Suprapubic skin (tissue), 4 donors: ENCODE measurements at regions not wholly inside any gene's neighbourhood (a gene's known extent, or its start where the extent isn't known, plus 50 kb on each side); places are given as distances from the start of the nearest gene placed in this dataset.

Experiments
- DNase-seq, 2 donors: peaks; one replicate each; pipeline ENCODE4 v3.0.0-alpha.2; 2019; ENCODE audit warnings: low spot score in 2 of 2
- H3K27ac ChIP-seq: fragments of 200-600 bp; sonication (generic); one replicate; pipeline ENCODE4 v1.5.1; 2019
- H3K27me3 ChIP-seq: fragments of 200-600 bp; sonication (generic); one replicate; pipeline ENCODE4 v1.5.1; 2019
- H3K36me3 ChIP-seq: fragments of 200-600 bp; sonication (generic); one replicate; pipeline ENCODE4 v1.5.1; 2019
- H3K4me1 ChIP-seq: fragments of 200-600 bp; sonication (generic); one replicate; pipeline ENCODE4 v1.5.1; 2019
- H3K4me3 ChIP-seq: fragments of 200-600 bp; sonication (generic); one replicate; pipeline ENCODE4 v1.5.1; 2019; ENCODE audit warnings: mild to moderate bottlenecking
- H3K9me3 ChIP-seq: fragments of 200-600 bp; sonication (generic); one replicate; pipeline ENCODE4 v1.5.1; 2019
- EP300 ChIP-seq: sonication (generic); formaldehyde crosslinking; IDR thresholded peaks from one replicate; pipeline ENCODE4 v1.6.1; 2017; ENCODE audit warnings: antibody characterized with exemption
- POLR2A ChIP-seq, 2 donors: fragments of 450-650 bp; IDR thresholded peaks; one replicate each; pipeline ENCODE4 v1.6.1; 2017; ENCODE audit warnings: antibody characterized with exemption in 2 of 2, mild to moderate bottlenecking in 2 of 2, moderate library complexity in 2 of 2
- POLR2AphosphoS5 ChIP-seq, 3 donors: sonication (generic); formaldehyde crosslinking; IDR thresholded peaks; one replicate each; pipeline ENCODE4 v1.6.1; 2017; ENCODE audit warnings: antibody characterized with exemption in 3 of 3
- WGBS: methylation state at CpG from one replicate; pipeline ENCODE4 v1.1.5; 2018; 5-methylcytosine and 5-hydroxymethylcytosine counted together
- TF ChIP-seq, protein P1 (sequence below), 2 donors: fragments of 200-600 bp in 1 of 2; fragments of 450-650 bp in 1 of 2; sonication (generic) in 1 of 2; IDR thresholded peaks; one replicate each; pipeline ENCODE4 v1.5.1; 2016 to 2019; ENCODE audit warnings: antibody characterized with exemption in 2 of 2, mild to moderate bottlenecking in 1 of 2, moderate library complexity in 1 of 2

GRCh38 chr17:14510136-14510535 lies 209.3 kb downstream of the HS3ST3B1 start:
- no peak for DNase-seq
- no peaks in the 10 kb centered on the region for H3K36me3 ChIP-seq
- no peaks in the 10 kb centered on the region for H3K4me1 ChIP-seq
- H3K27ac ChIP-seq: no peak overlapping the region
- H3K4me3 ChIP-seq: no peak overlapping the region
- WGBS: 65% methylated on average over 3 of the region's 3 CpGs
- H3K27me3 ChIP-seq: no peaks in the 10 kb centered on the region
- TF ChIP-seq POLR2AphosphoS5 (IDR thresholded peaks at IDR 0.05) (no peak), POLR2A (IDR thresholded peaks at IDR 0.05) (no peak)
- TF ChIP-seq, protein P1, sequence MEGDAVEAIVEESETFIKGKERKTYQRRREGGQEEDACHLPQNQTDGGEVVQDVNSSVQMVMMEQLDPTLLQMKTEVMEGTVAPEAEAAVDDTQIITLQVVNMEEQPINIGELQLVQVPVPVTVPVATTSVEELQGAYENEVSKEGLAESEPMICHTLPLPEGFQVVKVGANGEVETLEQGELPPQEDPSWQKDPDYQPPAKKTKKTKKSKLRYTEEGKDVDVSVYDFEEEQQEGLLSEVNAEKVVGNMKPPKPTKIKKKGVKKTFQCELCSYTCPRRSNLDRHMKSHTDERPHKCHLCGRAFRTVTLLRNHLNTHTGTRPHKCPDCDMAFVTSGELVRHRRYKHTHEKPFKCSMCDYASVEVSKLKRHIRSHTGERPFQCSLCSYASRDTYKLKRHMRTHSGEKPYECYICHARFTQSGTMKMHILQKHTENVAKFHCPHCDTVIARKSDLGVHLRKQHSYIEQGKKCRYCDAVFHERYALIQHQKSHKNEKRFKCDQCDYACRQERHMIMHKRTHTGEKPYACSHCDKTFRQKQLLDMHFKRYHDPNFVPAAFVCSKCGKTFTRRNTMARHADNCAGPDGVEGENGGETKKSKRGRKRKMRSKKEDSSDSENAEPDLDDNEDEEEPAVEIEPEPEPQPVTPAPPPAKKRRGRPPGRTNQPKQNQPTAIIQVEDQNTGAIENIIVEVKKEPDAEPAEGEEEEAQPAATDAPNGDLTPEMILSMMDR (IDR thresholded peaks at IDR 0.05): no peak
- no peaks in the 10 kb centered on the region for H3K9me3 ChIP-seq

DNA sequence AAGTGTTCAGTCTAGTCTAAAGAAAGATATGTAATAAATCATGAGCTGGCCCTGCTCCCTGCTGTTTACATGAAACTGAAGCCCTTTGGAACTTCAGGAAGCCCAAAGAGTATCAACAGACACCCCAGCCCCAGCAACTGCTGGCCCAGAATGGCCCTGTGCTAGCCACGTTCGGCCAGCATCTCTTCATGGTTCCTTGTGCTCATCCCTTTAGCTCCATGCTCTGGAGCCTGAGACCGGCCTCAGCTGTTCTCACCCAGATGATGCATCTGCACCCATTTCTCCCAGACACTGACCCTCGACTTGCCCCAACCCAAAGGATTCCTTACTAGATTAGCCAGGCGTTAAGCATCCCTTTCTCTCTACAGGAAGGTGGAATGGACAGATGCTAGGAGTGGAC lies 207.3 kb downstream of the HS3ST3B1 start:
- H3K36me3 ChIP-seq: no peaks in the 10 kb centered on the region
- H3K27ac ChIP-seq: no peak overlapping the region
- WGBS: 90% methylated on average over 5 of the region's 5 CpGs
- DNase-seq: no peak
- H3K9me3 ChIP-seq: no peaks in the 10 kb centered on the region
- H3K4me3 ChIP-seq: no peak overlapping the region
- no peaks in the 10 kb centered on the region for H3K4me1 ChIP-seq
- H3K27me3 ChIP-seq: no peaks in the 10 kb centered on the region
- TF ChIP-seq EP300: no peak
- TF ChIP-seq POLR2A (IDR thresholded peaks at IDR 0.05): no peak
- TF ChIP-seq, protein P1 (IDR thresholded peaks at IDR 0.05): no peak
- no peak for TF ChIP-seq POLR2AphosphoS5 (IDR thresholded peaks at IDR 0.05)

DNA sequence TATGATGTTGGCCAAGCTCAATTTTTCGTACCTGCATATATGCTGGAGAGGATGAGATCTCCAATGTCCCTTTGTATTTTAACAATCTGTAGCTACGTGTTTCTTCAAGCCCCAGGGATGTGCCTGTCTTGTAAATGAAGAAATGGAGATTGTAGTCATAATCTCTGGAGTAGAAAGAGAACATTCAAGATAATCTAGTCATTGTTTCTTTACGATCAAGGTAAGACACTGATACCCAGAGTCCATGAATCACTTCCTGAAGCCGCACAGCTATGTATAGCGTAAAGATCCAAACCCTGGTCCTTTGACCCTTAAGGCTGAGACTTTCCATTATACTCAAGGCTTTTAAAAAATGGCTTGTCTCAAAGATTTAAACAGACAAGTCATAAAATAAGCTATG lies 205.5 kb downstream of the HS3ST3B1 start:
- Histone ChIP-seq H3K9me3 (no peaks in the 10 kb centered on the region), H3K36me3 (no peaks in the 10 kb centered on the region), H3K4me3 (no peak overlapping the region), H3K27me3 (no peaks in the 10 kb centered on the region), H3K27ac (no peak overlapping the region), H3K4me1 (no peaks in the 10 kb centered on the region)
- TF ChIP-seq POLR2A (IDR thresholded peaks at IDR 0.05) (no peak), EP300 (no peak), POLR2AphosphoS5 (IDR thresholded peaks at IDR 0.05) (no peak)
- TF ChIP-seq, protein P1 (IDR thresholded peaks at IDR 0.05): no peak
- DNase-seq: no peak
- 88% methylated on average over 5 of the region's 5 CpGs for WGBS

GRCh38 chr17:14505606-14506005 lies 204.7 kb downstream of the HS3ST3B1 start:
- TF ChIP-seq, protein P1 (IDR thresholded peaks at IDR 0.05): no peak
- TF ChIP-seq POLR2A (IDR thresholded peaks at IDR 0.05) (no peak), POLR2AphosphoS5 (IDR thresholded peaks at IDR 0.05) (no peak), EP300 (no peak)
- 81% methylated on average over 3 of the region's 3 CpGs for WGBS

DNA sequence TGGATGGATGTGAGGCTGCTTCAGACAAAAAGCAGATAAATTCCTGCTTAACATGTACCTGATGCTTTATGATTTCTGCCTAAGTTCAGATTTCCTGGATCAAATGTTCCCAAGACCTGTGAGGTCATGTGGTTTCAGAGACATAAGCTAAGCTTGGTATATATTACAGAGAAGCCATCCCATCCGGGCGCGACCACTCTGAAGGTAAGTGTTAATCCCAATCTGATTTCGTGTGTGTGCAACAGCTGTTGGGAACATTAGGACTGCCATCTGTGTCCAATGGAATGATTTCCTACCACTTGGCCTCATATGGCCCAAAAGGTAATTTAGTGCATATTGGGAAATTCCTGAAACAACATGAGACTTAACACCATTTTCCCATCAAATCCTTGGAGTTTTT lies 199.1 kb downstream of the HS3ST3B1 start:
- no peak overlapping the region for H3K27ac ChIP-seq
- TF ChIP-seq EP300: no peak
- no peak for TF ChIP-seq POLR2A (IDR thresholded peaks at IDR 0.05)
- TF ChIP-seq, protein P1 (IDR thresholded peaks at IDR 0.05): no peak
- TF ChIP-seq POLR2AphosphoS5 (IDR thresholded peaks at IDR 0.05): no peak
- H3K27me3 ChIP-seq: no peaks in the 10 kb centered on the region
- H3K4me3 ChIP-seq: no peak overlapping the region
- H3K9me3 ChIP-seq: no peaks in the 10 kb centered on the region
- no peaks in the 10 kb centered on the region for H3K36me3 ChIP-seq
- no peaks in the 10 kb centered on the region for H3K4me1 ChIP-seq
- no peak for DNase-seq
- 66% methylated on average over 4 of the region's 4 CpGs for WGBS

More at GRCh38 chr17:14505606-14506005, 204.7 kb downstream of the HS3ST3B1 start:
- no peak overlapping the region for H3K27ac ChIP-seq
- H3K36me3 ChIP-seq: no peaks in the 10 kb centered on the region
- DNase-seq: no peak
- H3K4me3 ChIP-seq: no peak overlapping the region
- no peaks in the 10 kb centered on the region for H3K4me1 ChIP-seq
- no peaks in the 10 kb centered on the region for H3K27me3 ChIP-seq
- H3K9me3 ChIP-seq: no peaks in the 10 kb centered on the region
